Caco-2 (cell line): ENCODE measurements at regions not wholly inside any gene's neighbourhood (a gene's known extent, or its start where the extent isn't known, plus 50 kb on each side); places are given as distances from the start of the nearest gene placed in this dataset.

Source experiments
- BruUV-seq: library from RNA; stranded (reverse); fragments of 400-500 nt; replicated peaks from 2 replicates; lab custom pipeline; 2021; lab: Mats Ljungman, UMichigan
- CTCF ChIA-PET: fragments of 300-600 bp; sonication (Branson Sonifier 250); formaldehyde crosslinking; loops from one replicate; lab custom pipeline; 2022; ENCODE audit warnings: antibody characterized with exemption; lab: Charles Lee
- POLR2A ChIA-PET: fragments of 300-600 bp; sonication (Branson Sonifier 250); formaldehyde crosslinking; loops from one replicate; lab custom pipeline; 2022; ENCODE audit warnings: antibody characterized with exemption; lab: Charles Lee
- DNase-seq, 2 experiments: peaks; one replicate each; pipeline versions ENCODE4 v3.0.0 to v3.0.0-alpha.2; 2020 to 2022
- H3K27me3 ChIP-seq: replicated peaks from 2 replicates; pipeline ENCODE4 v1.6.0; 2011; ENCODE audit warnings: low read length; ENCODE audit not compliant: control insufficient read depth, insufficient read depth
- H3K36me3 ChIP-seq: 2 replicates; pipeline ENCODE4 v1.5.1; 2011; ENCODE audit warnings: low read length; ENCODE audit not compliant: control insufficient read depth, insufficient read depth
- H3K4me1 ChIP-seq: fragments of 250-450 bp; sonication (Bioruptor Pico); 2 replicates; pipeline ENCODE4 v1.5.1; 2020; ENCODE audit warnings: mild to moderate bottlenecking
- H3K4me3 ChIP-seq: 2 replicates; pipeline ENCODE4 v1.5.1; 2011; ENCODE audit warnings: low read depth, mild to moderate bottlenecking, control low read depth, low read length
- H3K9me3 ChIP-seq: fragments of 250-450 bp; sonication (Bioruptor Pico); 2 replicates; pipeline ENCODE4 v1.5.1; 2020; ENCODE audit warnings: mild to moderate bottlenecking, moderate library complexity
- H3K27ac Mint-ChIP-seq: one replicate; pipeline ENCODE4 v1.8.0; 2022; ENCODE audit warnings: mixed read lengths; ENCODE audit not compliant: unreplicated experiment
- H3K27me3 Mint-ChIP-seq: one replicate; pipeline ENCODE4 v1.8.0; 2022; ENCODE audit warnings: mixed read lengths; ENCODE audit not compliant: insufficient read depth, unreplicated experiment
- H3K36me3 Mint-ChIP-seq: one replicate; pipeline ENCODE4 v1.8.0; 2022; ENCODE audit warnings: mild to moderate bottlenecking, mixed read lengths; ENCODE audit not compliant: insufficient read depth, unreplicated experiment
- H3K4me1 Mint-ChIP-seq: one replicate; pipeline ENCODE4 v1.8.0; 2022; ENCODE audit warnings: low read depth, mixed read lengths; ENCODE audit not compliant: unreplicated experiment
- H3K4me3 Mint-ChIP-seq: one replicate; pipeline ENCODE4 v1.8.0; 2022; ENCODE audit warnings: mild to moderate bottlenecking, moderate library complexity, mixed read lengths; ENCODE audit not compliant: unreplicated experiment
- H3K9me3 Mint-ChIP-seq: one replicate; pipeline ENCODE4 v1.8.0; 2022; ENCODE audit warnings: mixed read lengths; ENCODE audit not compliant: unreplicated experiment
- CTCF ChIP-seq, 2 experiments: fragments of 200-600 bp in 1 of 2; IDR thresholded peaks; 1 replicate in 1 of 2; 2 replicates in 1 of 2; pipeline versions ENCODE4 v1.5.1 to v1.8.0; 2011 to 2022; ENCODE audit warnings: antibody characterized with exemption in 1 of 2, control low read depth in 1 of 2, inconsistent platforms in 1 of 2, low read depth in 1 of 2, low read length in 1 of 2, mild to moderate bottlenecking in 1 of 2, moderate library complexity in 1 of 2; ENCODE audit not compliant: insufficient read depth in 1 of 2, severe bottlenecking in 1 of 2, unreplicated experiment in 1 of 2
- intact Hi-C: fragments of 100-400 bp; cut with micrococcal nuclease; formaldehyde crosslinking; loops from one replicate; pipeline ENCODE4 v1.10.0; 2022; ENCODE audit not compliant: unreplicated experiment

- no peak for TF ChIP-seq CTCF (IDR thresholded peaks at IDR 0.05; ENCODE audit: insufficient read depth in 1 of 2, low read depth in 1 of 2, low read length in 1 of 2, severe bottlenecking in 1 of 2, unreplicated experiment in 1 of 2)
- intact Hi-C loops, result no loop called here
- Mint-ChIP-seq H3K4me3 (no peak overlapping the region), H3K27ac (no peak overlapping the region), H3K9me3 (peaks cover under 1% of the 10 kb centered on the region), H3K36me3 (no peaks in the 10 kb centered on the region), H3K4me1 (no peaks in the 10 kb centered on the region), H3K27me3 (no peaks in the 10 kb centered on the region)
- Histone ChIP-seq H3K4me3 (no peak overlapping the region), H3K9me3 (peaks cover 6% of the 10 kb centered on the region; the same call in 1 of the 2 replicates), H3K4me1 (peaks cover 9% of the 10 kb centered on the region; the same call in 1 of the 2 replicates), H3K27me3 (no peaks in the 10 kb centered on the region), H3K36me3 (no peaks in the 10 kb centered on the region)
- no peak for DNase-seq
- ChIA-PET POLR2A (no interaction called here), CTCF (no interaction called here)
- no TSS peak for BruUV-seq
These were observed 902.6 kb upstream of the TENM4 start for GRCh38 chr11:80343436-80343835.

- POLR2A ChIA-PET, result no interaction called here
- Mint-ChIP-seq H3K36me3 (no peaks in the 10 kb centered on the region), H3K27me3 (peaks cover 4% of the 10 kb centered on the region), H3K4me3 (no peak overlapping the region), H3K9me3 (no peaks in the 10 kb centered on the region), H3K4me1 (no peaks in the 10 kb centered on the region), H3K27ac (no peak overlapping the region)
- Histone ChIP-seq H3K4me3 (no peak overlapping the region), H3K9me3 (peaks cover 6% of the 10 kb centered on the region; the same call in 1 of the 2 replicates), H3K27me3 (no peaks in the 10 kb centered on the region), H3K36me3 (no peaks in the 10 kb centered on the region), H3K4me1 (no peaks in the 10 kb centered on the region)
- no TSS peak for BruUV-seq
- CTCF ChIA-PET, result interaction anchor here (0.7 kb wide), 1 partner anchor 9 kb away, joined by 3 read pairs; no protein-coding TSS in a partner anchor
- intact Hi-C loops, result no loop called here
- DNase-seq, result no peak
- no peak for TF ChIP-seq CTCF (IDR thresholded peaks at IDR 0.05; ENCODE audit: insufficient read depth in 1 of 2, low read depth in 1 of 2, low read length in 1 of 2, severe bottlenecking in 1 of 2, unreplicated experiment in 1 of 2)
These were observed 897.4 kb upstream of the TENM4 start for GRCh38 chr11:80338231-80338630.

DNA sequence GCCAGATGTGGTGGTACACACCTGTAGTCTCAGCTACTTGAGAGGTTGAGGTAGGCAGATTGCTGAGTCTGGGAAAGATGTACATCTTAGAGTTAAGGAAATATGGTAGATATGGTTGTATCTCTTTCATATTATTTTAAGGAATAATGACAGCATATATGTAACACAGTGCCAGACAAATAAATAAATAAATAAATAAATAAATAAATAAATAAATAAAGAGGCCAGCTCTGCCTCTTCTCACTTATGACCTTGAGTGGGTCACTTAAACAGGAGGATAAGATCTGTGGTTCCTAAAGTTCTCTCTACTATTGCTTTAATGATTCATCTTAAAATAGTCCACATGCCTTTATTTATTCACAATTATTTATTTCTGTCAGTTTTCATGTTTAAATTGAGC lies 890.9 kb upstream of the TENM4 start:
- H3K4me1 ChIP-seq, result no peaks in the 10 kb centered on the region
- peaks cover 12% of the 10 kb centered on the region for H3K27me3 Mint-ChIP-seq
- CTCF ChIA-PET, result no interaction called here
- H3K4me3 Mint-ChIP-seq, result no peak overlapping the region
- no peaks in the 10 kb centered on the region for H3K36me3 Mint-ChIP-seq
- H3K4me1 Mint-ChIP-seq, result no peaks in the 10 kb centered on the region
- H3K27ac Mint-ChIP-seq, result no peak overlapping the region
- no peak for TF ChIP-seq CTCF (IDR thresholded peaks at IDR 0.05; ENCODE audit: insufficient read depth in 1 of 2, low read depth in 1 of 2, low read length in 1 of 2, severe bottlenecking in 1 of 2, unreplicated experiment in 1 of 2)
- H3K9me3 ChIP-seq, result no peaks in the 10 kb centered on the region
- BruUV-seq, result no TSS peak
- no peak overlapping the region for H3K4me3 ChIP-seq
- no peaks in the 10 kb centered on the region for H3K36me3 ChIP-seq
- POLR2A ChIA-PET, result no interaction called here
- intact Hi-C loops, result no loop called here
- H3K27me3 ChIP-seq, result no peaks in the 10 kb centered on the region
- H3K9me3 Mint-ChIP-seq, result no peaks in the 10 kb centered on the region
- no peak for DNase-seq
